ENCODE measurements at regions not wholly inside any gene's neighbourhood (a gene's known extent, or its start where the extent isn't known, plus 50 kb on each side); places are given as distances from the start of the nearest gene placed in this dataset.
"Not testable (repeated sequence)": the region's sequence is repeated elsewhere in the genome, so short reads cannot be mapped to it uniquely, and the experiment has no call there.

GRCh38 chr15:45873781-45874180 lies 239.0 kb downstream of the SQOR start:
- H3K79me2 ChIP-seq (ENCODE audit: insufficient read depth, low read length): no peaks in the 10 kb centered on the region
- no peak overlapping the region for H3T11ph ChIP-seq (ENCODE audit: low read length)
- no peak overlapping the region for H2BK20ac ChIP-seq (ENCODE audit: low read depth, low read length, poor library complexity, severe bottlenecking)
- H4K91ac ChIP-seq (ENCODE audit: insufficient read length, low read depth, low read length): no peak overlapping the region
- Mint-ChIP-seq H3K4me3 (no peak overlapping the region), H3K9me3 (peaks cover 49 to 53% of the 10 kb centered on the region in 2 experiments), H3K4me1 (no peaks in the 10 kb centered on the region), H3K27me3 (ENCODE audit: low read depth) (no peaks in the 10 kb centered on the region; the same call in 1 of the 2 replicates), H3K27ac (no peak overlapping the region), H3K36me3 (ENCODE audit: insufficient read depth in 1 of 3, low read depth in 3 of 3) (peaks cover 8 to 10% (median 9%) of the 10 kb centered on the region in 3 experiments; a peak in 4 of 7 replicates)
- no peak overlapping the region for H2BK12ac ChIP-seq (ENCODE audit: insufficient read length, low read depth, low read length)
- no peak overlapping the region for H3K56ac ChIP-seq (ENCODE audit: insufficient read length, low read depth, low read length)
- no peak overlapping the region for H3K9ac ChIP-seq (ENCODE audit: extremely low read depth, insufficient read length, low read length)
- no peaks in the 10 kb centered on the region for H3K27me3 ChIP-seq (ENCODE audit: insufficient read depth, low read length)
- WGBS (ENCODE audit: extremely low coverage, insufficient read length, low lambda C conversion rate): no CpG with 5 or more reads among the region's 3 CpGs
- no peak overlapping the region for H2BK120ac ChIP-seq (ENCODE audit: low read depth, low read length, poor library complexity, severe bottlenecking)
- TF ChIP-seq CTCF (conservative IDR thresholded peaks at IDR 0.05): no peak
- no peaks in the 10 kb centered on the region for H3K79me1 ChIP-seq (ENCODE audit: insufficient read depth, low read depth, low read length, poor library complexity, severe bottlenecking)
- H3K4me1 ChIP-seq (ENCODE audit: insufficient read depth, low read length): no peaks in the 10 kb centered on the region
- DNase-seq: no peak
- no peak overlapping the region for H3K14ac ChIP-seq (ENCODE audit: insufficient read depth, low read length)
- no peak overlapping the region for H3K4me2 ChIP-seq (ENCODE audit: insufficient read depth, insufficient read length, low read length)
- H2AFZ ChIP-seq (ENCODE audit: low read length): no peak overlapping the region
- no peak overlapping the region for H4K8ac ChIP-seq (replicated peaks; ENCODE audit: insufficient read length, low read depth, low read length)
- no peak overlapping the region for H3K27ac ChIP-seq (ENCODE audit: insufficient read length, low read depth, low read length)
- no peaks in the 10 kb centered on the region for H3K9me3 ChIP-seq (ENCODE audit: control insufficient read depth, low read depth, low read length)
- H3K23me2 ChIP-seq (ENCODE audit: insufficient read length, low read depth, low read length, poor library complexity, severe bottlenecking): no peaks in the 10 kb centered on the region
- H3K4ac ChIP-seq (ENCODE audit: low read depth, low read length): no peak overlapping the region
- H4K20me1 ChIP-seq (ENCODE audit: control insufficient read depth, insufficient read depth, insufficient read length): no peaks in the 10 kb centered on the region
- no peak overlapping the region for H2BK5ac ChIP-seq (ENCODE audit: insufficient read length, low read length)
- no peak overlapping the region for H3K18ac ChIP-seq (ENCODE audit: insufficient read length, low read depth, low read length)
- H3K23ac ChIP-seq (ENCODE audit: insufficient read length, low read depth, low read length): no peak overlapping the region
- H2BK15ac ChIP-seq (ENCODE audit: low read depth, low read length): no peak overlapping the region
- no peak overlapping the region for H4K5ac ChIP-seq (ENCODE audit: insufficient read length, low read depth, low read length)
- H2AK5ac ChIP-seq (ENCODE audit: insufficient read length, low read length): no peak overlapping the region

GRCh38 chr15:45874566-45874965 lies 239.7 kb downstream of the SQOR start:
- Mint-ChIP-seq H3K9me3 (peaks cover 49 to 53% of the 10 kb centered on the region in 2 experiments), H3K36me3 (ENCODE audit: insufficient read depth in 1 of 3, low read depth in 3 of 3) (peaks cover 8 to 10% (median 9%) of the 10 kb centered on the region in 3 experiments; a peak in 4 of 7 replicates)
- not testable (repeated sequence) for H2AK5ac ChIP-seq (ENCODE audit: insufficient read length, low read length); H2BK12ac ChIP-seq (ENCODE audit: insufficient read length, low read depth, low read length); H2BK5ac ChIP-seq (ENCODE audit: insufficient read length, low read length); H3K4me1 Mint-ChIP-seq; H3K9ac ChIP-seq (ENCODE audit: extremely low read depth, insufficient read length, low read length); H2BK20ac ChIP-seq (ENCODE audit: low read depth, low read length, poor library complexity, severe bottlenecking); H3K18ac ChIP-seq (ENCODE audit: insufficient read length, low read depth, low read length); H3K4ac ChIP-seq (ENCODE audit: low read depth, low read length); H3K27me3 ChIP-seq (ENCODE audit: insufficient read depth, low read length); H3K27me3 Mint-ChIP-seq (ENCODE audit: low read depth); H3K4me3 Mint-ChIP-seq; H3K27ac ChIP-seq (ENCODE audit: insufficient read length, low read depth, low read length); H3K23me2 ChIP-seq (ENCODE audit: insufficient read length, low read depth, low read length, poor library complexity, severe bottlenecking); H3K9me3 ChIP-seq (ENCODE audit: control insufficient read depth, low read depth, low read length); H4K5ac ChIP-seq (ENCODE audit: insufficient read length, low read depth, low read length); H2BK15ac ChIP-seq (ENCODE audit: low read depth, low read length); DNase-seq; H2BK120ac ChIP-seq (ENCODE audit: low read depth, low read length, poor library complexity, severe bottlenecking); H3K56ac ChIP-seq (ENCODE audit: insufficient read length, low read depth, low read length); H4K8ac ChIP-seq (replicated peaks; ENCODE audit: insufficient read length, low read depth, low read length); H4K91ac ChIP-seq (ENCODE audit: insufficient read length, low read depth, low read length); H3K27ac Mint-ChIP-seq; H3K14ac ChIP-seq (ENCODE audit: insufficient read depth, low read length); H3K79me1 ChIP-seq (ENCODE audit: insufficient read depth, low read depth, low read length, poor library complexity, severe bottlenecking); H4K20me1 ChIP-seq (ENCODE audit: control insufficient read depth, insufficient read depth, insufficient read length); H3K4me2 ChIP-seq (ENCODE audit: insufficient read depth, insufficient read length, low read length); H3K23ac ChIP-seq (ENCODE audit: insufficient read length, low read depth, low read length); H3T11ph ChIP-seq (ENCODE audit: low read length); H3K79me2 ChIP-seq (ENCODE audit: insufficient read depth, low read length); H3K4me1 ChIP-seq (ENCODE audit: insufficient read depth, low read length); H2AFZ ChIP-seq (ENCODE audit: low read length)
- WGBS (ENCODE audit: extremely low coverage, insufficient read length, low lambda C conversion rate): no CpG with 5 or more reads among the region's 2 CpGs

Data from H9 (cell line).